ENCODE measurements at regions not wholly inside any gene's neighbourhood (a gene's known extent, or its start where the extent isn't known, plus 50 kb on each side); places are given as distances from the start of the nearest gene placed in this dataset.

- Histone ChIP-seq H3K9me3 (ENCODE audit: control extremely low read depth in 1 of 5, control insufficient read depth in 4 of 5, insufficient read depth in 2 of 5, low read depth in 1 of 5, low read length in 4 of 5) (peaks cover 0 to 26% (median 5%) of the 10 kb centered on the region in 5 experiments), H3K4me3 (ENCODE audit: control insufficient read depth in 1 of 7, extremely low read depth in 1 of 7, insufficient read depth in 4 of 7, low read depth in 2 of 7, low read length in 6 of 7) (no peak overlapping the region), H3K27me3 (replicated peaks in 2 of 5; ENCODE audit: control insufficient read depth in 4 of 5, insufficient read depth in 5 of 5, low read length in 4 of 5) (no peaks in the 10 kb centered on the region), H3K4me1 (ENCODE audit: control extremely low read depth in 1 of 4, control insufficient read depth in 4 of 4, insufficient read depth in 4 of 4, low read length in 3 of 4) (no peaks in the 10 kb centered on the region), H3K27ac (ENCODE audit: insufficient read depth in 1 of 2, low read depth in 1 of 2, low read length in 2 of 2, poor library complexity in 1 of 2, severe bottlenecking in 2 of 2) (no peak overlapping the region), H3K36me3 (ENCODE audit: control insufficient read depth in 4 of 4, insufficient read depth in 4 of 4, low read length in 3 of 4) (no peaks in the 10 kb centered on the region)
- 70% methylated on average over 3 of the region's 5 CpGs for WGBS (ENCODE audit: insufficient coverage)
- DNase-seq: no peak
- CTCF ChIA-PET: no interaction called here
- POLR2A ChIA-PET: no interaction called here
Observed at GRCh38 chr12:31855427-31855826, 103.8 kb upstream of the RESF1 start.

GRCh38 chr12:31853977-31854376 lies 105.2 kb upstream of the RESF1 start:
- no peak for DNase-seq
- peaks cover 2 to 34% (median 5%) of the 10 kb centered on the region in 5 experiments for H3K9me3 ChIP-seq (ENCODE audit: control extremely low read depth in 1 of 5, control insufficient read depth in 4 of 5, insufficient read depth in 2 of 5, low read depth in 1 of 5, low read length in 4 of 5)
- H3K4me1 ChIP-seq (ENCODE audit: control extremely low read depth in 1 of 4, control insufficient read depth in 4 of 4, insufficient read depth in 4 of 4, low read length in 3 of 4): no peaks in the 10 kb centered on the region
- no peak overlapping the region for H3K27ac ChIP-seq (ENCODE audit: insufficient read depth in 1 of 2, low read depth in 1 of 2, low read length in 2 of 2, poor library complexity in 1 of 2, severe bottlenecking in 2 of 2)
- CTCF ChIA-PET: no interaction called here
- no peaks in the 10 kb centered on the region for H3K27me3 ChIP-seq (replicated peaks in 2 of 5; ENCODE audit: control insufficient read depth in 4 of 5, insufficient read depth in 5 of 5, low read length in 4 of 5)
- H3K4me3 ChIP-seq (ENCODE audit: control insufficient read depth in 1 of 7, extremely low read depth in 1 of 7, insufficient read depth in 4 of 7, low read depth in 2 of 7, low read length in 6 of 7): no peak overlapping the region
- no peaks in the 10 kb centered on the region for H3K36me3 ChIP-seq (ENCODE audit: control insufficient read depth in 4 of 4, insufficient read depth in 4 of 4, low read length in 3 of 4)
- POLR2A ChIA-PET: no interaction called here

- no peak for DNase-seq
- H3K4me1 ChIP-seq (ENCODE audit: control extremely low read depth in 1 of 4, control insufficient read depth in 4 of 4, insufficient read depth in 4 of 4, low read length in 3 of 4): no peaks in the 10 kb centered on the region
- ChIA-PET CTCF (no interaction called here), POLR2A (no interaction called here)
- H3K27ac ChIP-seq (ENCODE audit: insufficient read depth in 1 of 2, low read depth in 1 of 2, low read length in 2 of 2, poor library complexity in 1 of 2, severe bottlenecking in 2 of 2): no peak overlapping the region
- peaks cover 2 to 38% (median 5%) of the 10 kb centered on the region in 5 experiments for H3K9me3 ChIP-seq (ENCODE audit: control extremely low read depth in 1 of 5, control insufficient read depth in 4 of 5, insufficient read depth in 2 of 5, low read depth in 1 of 5, low read length in 4 of 5)
- no peaks in the 10 kb centered on the region for H3K27me3 ChIP-seq (replicated peaks in 2 of 5; ENCODE audit: control insufficient read depth in 4 of 5, insufficient read depth in 5 of 5, low read length in 4 of 5)
- no peaks in the 10 kb centered on the region for H3K36me3 ChIP-seq (ENCODE audit: control insufficient read depth in 4 of 4, insufficient read depth in 4 of 4, low read length in 3 of 4)
- no peak overlapping the region for H3K4me3 ChIP-seq (ENCODE audit: control insufficient read depth in 1 of 7, extremely low read depth in 1 of 7, insufficient read depth in 4 of 7, low read depth in 2 of 7, low read length in 6 of 7)
Observed at GRCh38 chr12:31853520-31853919, 105.7 kb upstream of the RESF1 start.

- peak; percentile 22 to 53 (median 45) for DNase-seq
- Histone ChIP-seq H3K4me1 (ENCODE audit: control extremely low read depth in 1 of 4, control insufficient read depth in 4 of 4, insufficient read depth in 4 of 4, low read length in 3 of 4) (no peaks in the 10 kb centered on the region), H3K27ac (ENCODE audit: insufficient read depth in 1 of 2, low read depth in 1 of 2, low read length in 2 of 2, poor library complexity in 1 of 2, severe bottlenecking in 2 of 2) (no peak overlapping the region), H3K4me3 (ENCODE audit: control insufficient read depth in 1 of 7, extremely low read depth in 1 of 7, insufficient read depth in 4 of 7, low read depth in 2 of 7, low read length in 6 of 7) (no peak overlapping the region), H3K27me3 (replicated peaks in 2 of 5; ENCODE audit: control insufficient read depth in 4 of 5, insufficient read depth in 5 of 5, low read length in 4 of 5) (no peaks in the 10 kb centered on the region), H3K9me3 (ENCODE audit: control extremely low read depth in 1 of 5, control insufficient read depth in 4 of 5, insufficient read depth in 2 of 5, low read depth in 1 of 5, low read length in 4 of 5) (peaks cover 3 to 54% (median 14%) of the 10 kb centered on the region in 5 experiments), H3K36me3 (ENCODE audit: control insufficient read depth in 4 of 4, insufficient read depth in 4 of 4, low read length in 3 of 4) (no peaks in the 10 kb centered on the region)
- ChIA-PET CTCF (interaction anchor here (1.6 to 1.7 kb wide), 2 partner anchors 19 to 22 kb away, joined by 3 to 6 read pairs; no protein-coding TSS in a partner anchor), POLR2A (no interaction called here)
- WGBS (ENCODE audit: insufficient coverage): no CpG with 5 or more reads among the region's 3 CpGs
Observed at GRCh38 chr12:31850268-31850667, 108.9 kb upstream of the RESF1 start.

- ChIA-PET CTCF (no interaction called here), POLR2A (no interaction called here)
- DNase-seq: peak in 2 of 3 donors; percentile 66 to 70
- Histone ChIP-seq H3K27me3 (replicated peaks in 2 of 5; ENCODE audit: control insufficient read depth in 4 of 5, insufficient read depth in 5 of 5, low read length in 4 of 5) (no peaks in the 10 kb centered on the region), H3K4me3 (ENCODE audit: control insufficient read depth in 1 of 7, extremely low read depth in 1 of 7, insufficient read depth in 4 of 7, low read depth in 2 of 7, low read length in 6 of 7) (no peak overlapping the region), H3K4me1 (ENCODE audit: control extremely low read depth in 1 of 4, control insufficient read depth in 4 of 4, insufficient read depth in 4 of 4, low read length in 3 of 4) (no peaks in the 10 kb centered on the region), H3K27ac (ENCODE audit: insufficient read depth in 1 of 2, low read depth in 1 of 2, low read length in 2 of 2, poor library complexity in 1 of 2, severe bottlenecking in 2 of 2) (no peak overlapping the region), H3K36me3 (ENCODE audit: control insufficient read depth in 4 of 4, insufficient read depth in 4 of 4, low read length in 3 of 4) (no peaks in the 10 kb centered on the region), H3K9me3 (ENCODE audit: control extremely low read depth in 1 of 5, control insufficient read depth in 4 of 5, insufficient read depth in 2 of 5, low read depth in 1 of 5, low read length in 4 of 5) (peaks cover 3 to 56% (median 14%) of the 10 kb centered on the region in 5 experiments)
- WGBS (ENCODE audit: insufficient coverage): no CpG with 5 or more reads among the region's 3 CpGs
Observed at GRCh38 chr12:31849090-31849687, 110.0 kb upstream of the RESF1 start.

GRCh38 chr12:31846405-31846804 lies 112.8 kb upstream of the RESF1 start:
- DNase-seq: no peak
- ChIA-PET CTCF (no interaction called here), POLR2A (no interaction called here)
- no peaks in the 10 kb centered on the region for H3K27me3 ChIP-seq (replicated peaks in 2 of 5; ENCODE audit: control insufficient read depth in 4 of 5, insufficient read depth in 5 of 5, low read length in 4 of 5)
- H3K36me3 ChIP-seq (ENCODE audit: control insufficient read depth in 4 of 4, insufficient read depth in 4 of 4, low read length in 3 of 4): no peaks in the 10 kb centered on the region
- H3K27ac ChIP-seq (ENCODE audit: insufficient read depth in 1 of 2, low read depth in 1 of 2, low read length in 2 of 2, poor library complexity in 1 of 2, severe bottlenecking in 2 of 2): no peak overlapping the region
- no peak overlapping the region for H3K4me3 ChIP-seq (ENCODE audit: control insufficient read depth in 1 of 7, extremely low read depth in 1 of 7, insufficient read depth in 4 of 7, low read depth in 2 of 7, low read length in 6 of 7)
- peaks cover 3 to 41% (median 12%) of the 10 kb centered on the region in 5 experiments for H3K9me3 ChIP-seq (ENCODE audit: control extremely low read depth in 1 of 5, control insufficient read depth in 4 of 5, insufficient read depth in 2 of 5, low read depth in 1 of 5, low read length in 4 of 5)
- H3K4me1 ChIP-seq (ENCODE audit: control extremely low read depth in 1 of 4, control insufficient read depth in 4 of 4, insufficient read depth in 4 of 4, low read length in 3 of 4): no peaks in the 10 kb centered on the region

GRCh38 chr12:31845613-31846322 lies 113.4 kb upstream of the RESF1 start:
- H3K36me3 ChIP-seq (ENCODE audit: control insufficient read depth in 4 of 4, insufficient read depth in 4 of 4, low read length in 3 of 4): no peaks in the 10 kb centered on the region
- no peaks in the 10 kb centered on the region for H3K4me1 ChIP-seq (ENCODE audit: control extremely low read depth in 1 of 4, control insufficient read depth in 4 of 4, insufficient read depth in 4 of 4, low read length in 3 of 4)
- H3K27ac ChIP-seq (ENCODE audit: insufficient read depth in 1 of 2, low read depth in 1 of 2, low read length in 2 of 2, poor library complexity in 1 of 2, severe bottlenecking in 2 of 2): no peak overlapping the region
- WGBS (ENCODE audit: insufficient coverage): 100% methylated on average over 2 of the region's 6 CpGs
- no peak overlapping the region for H3K4me3 ChIP-seq (ENCODE audit: control insufficient read depth in 1 of 7, extremely low read depth in 1 of 7, insufficient read depth in 4 of 7, low read depth in 2 of 7, low read length in 6 of 7)
- no peaks in the 10 kb centered on the region for H3K27me3 ChIP-seq (replicated peaks in 2 of 5; ENCODE audit: control insufficient read depth in 4 of 5, insufficient read depth in 5 of 5, low read length in 4 of 5)
- no peak for DNase-seq
- peaks cover 3 to 35% (median 12%) of the 10 kb centered on the region in 5 experiments for H3K9me3 ChIP-seq (ENCODE audit: control extremely low read depth in 1 of 5, control insufficient read depth in 4 of 5, insufficient read depth in 2 of 5, low read depth in 1 of 5, low read length in 4 of 5)
- POLR2A ChIA-PET: no interaction called here
- CTCF ChIA-PET: no interaction called here

All from common myeloid progenitor, CD34-positive (primary cell).